Omental fat pad (tissue), 3 donors: ENCODE measurements at regions not wholly inside any gene's neighbourhood (a gene's known extent, or its start where the extent isn't known, plus 50 kb on each side); places are given as distances from the start of the nearest gene placed in this dataset.

ENCODE experiments used
- ATAC-seq: fragments of 150-250 bp; one replicate; pipeline ENCODE4 v1.9.1; 2016; ENCODE audit warnings: mild to moderate bottlenecking, moderate library complexity; ENCODE audit not compliant: low FRiP score
- DNase-seq: peaks from one replicate; pipeline ENCODE4 v3.0.0-alpha.2; 2019; ENCODE audit warnings: low spot score
- CTCF ChIP-seq, 3 donors: fragments of 450-650 bp; IDR thresholded peaks; one replicate each; pipeline ENCODE4 v1.5.1; 2016 to 2017; ENCODE audit warnings: antibody characterized with exemption in 3 of 3, mild to moderate bottlenecking in 3 of 3, moderate library complexity in 2 of 3

- ATAC-seq (no peak), DNase-seq (no peak)
- TF ChIP-seq CTCF (IDR thresholded peaks at IDR 0.05), result no peak
Observed at GRCh38 chr1:29523576-29523975, 287.3 kb downstream of the PTPRU start.

- TF ChIP-seq CTCF (IDR thresholded peaks at IDR 0.05), result no peak
- no peak for ATAC-seq
- no peak for DNase-seq
Observed at GRCh38 chr1:29523136-29523535, 286.8 kb downstream of the PTPRU start.

- no peak for ATAC-seq
- TF ChIP-seq CTCF (IDR thresholded peaks at IDR 0.05), result no peak
- no peak for DNase-seq
Observed at GRCh38 chr1:29521811-29522580, 285.7 kb downstream of the PTPRU start.

GRCh38 chr1:29521438-29521715 lies 285.1 kb downstream of the PTPRU start:
- DNase-seq (no peak), ATAC-seq (no peak)
- no peak for TF ChIP-seq CTCF (IDR thresholded peaks at IDR 0.05)

GRCh38 chr1:29520571-29521437 lies 284.5 kb downstream of the PTPRU start:
- TF ChIP-seq CTCF (IDR thresholded peaks at IDR 0.05), result no peak
- no peak for DNase-seq
- ATAC-seq, result no peak

GRCh38 chr1:29519788-29520110 lies 283.4 kb downstream of the PTPRU start:
- no peak for ATAC-seq
- no peak for TF ChIP-seq CTCF (IDR thresholded peaks at IDR 0.05)
- DNase-seq, result no peak
